CD14-positive monocyte (primary cell): ENCODE measurements at regions not wholly inside any gene's neighbourhood (a gene's known extent, or its start where the extent isn't known, plus 50 kb on each side); places are given as distances from the start of the nearest gene placed in this dataset.

Experiments used
- DNase-seq, 3 donors: peaks; one replicate each; pipeline ENCODE4 v3.0.0-alpha.2; 2011 to 2022
- H2AFZ ChIP-seq: 2 replicates; pipeline ENCODE4 v1.6.0; 2012; ENCODE audit warnings: mild to moderate bottlenecking, low read depth, low read length, inconsistent platforms; ENCODE audit not compliant: insufficient read depth, poor library complexity, severe bottlenecking
- H3K27ac ChIP-seq, 2 donors: 1 replicate in 1 of 2; 2 replicates in 1 of 2; pipeline ENCODE4 v1.5.1; 2012 to 2013; ENCODE audit warnings: low read length in 2 of 2, control low read depth in 1 of 2, inconsistent platforms in 1 of 2, low read depth in 1 of 2, mild to moderate bottlenecking in 1 of 2
- H3K27me3 ChIP-seq, 2 donors: one replicate each; pipeline versions ENCODE4 v1.6.0 to v1.6.1; 2011 to 2013; ENCODE audit warnings: low read length in 2 of 2; ENCODE audit not compliant: control insufficient read depth in 2 of 2, insufficient read depth in 2 of 2
- H3K36me3 ChIP-seq, 2 donors: replicated peaks in 1 of 2; 1 replicate in 1 of 2; 2 replicates in 1 of 2; pipeline versions ENCODE4 v1.5.1 to v1.6.1; 2012 to 2013; ENCODE audit warnings: low read length in 2 of 2, control low read depth in 1 of 2, inconsistent platforms in 1 of 2, mild to moderate bottlenecking in 1 of 2; ENCODE audit not compliant: insufficient read depth in 2 of 2, control insufficient read depth in 1 of 2
- H3K4me1 ChIP-seq, 2 donors: 1 replicate in 1 of 2; 2 replicates in 1 of 2; pipeline versions ENCODE4 v1.5.1 to v1.6.1; 2012 to 2013; ENCODE audit warnings: low read length in 2 of 2, control low read depth in 1 of 2, inconsistent platforms in 1 of 2, mild to moderate bottlenecking in 1 of 2, moderate library complexity in 1 of 2; ENCODE audit not compliant: insufficient read depth in 2 of 2, control insufficient read depth in 1 of 2
- H3K4me2 ChIP-seq: replicated peaks from 2 replicates; pipeline ENCODE3; 2012; ENCODE audit warnings: low read length, moderate library complexity, mild to moderate bottlenecking; ENCODE audit not compliant: poor library complexity, severe bottlenecking; ENCODE audit errors: extremely low read depth
- H3K4me3 ChIP-seq, 3 experiments: fragments of 200-600 bp in 1 of 3; sonication (generic) in 1 of 3; replicated peaks in 1 of 3; 1 replicate in 2 of 3; 2 replicates in 1 of 3; pipeline ENCODE4 v1.5.1; 2011 to 2013; ENCODE audit warnings: low read length in 3 of 3, mild to moderate bottlenecking in 3 of 3, control low read depth in 2 of 3, low read depth in 2 of 3, inconsistent platforms in 1 of 3, moderate library complexity in 1 of 3
- H3K79me2 ChIP-seq: 2 replicates; pipeline ENCODE4 v1.6.0; 2012; ENCODE audit warnings: mild to moderate bottlenecking, control low read depth, inconsistent platforms, low read length, moderate library complexity; ENCODE audit not compliant: insufficient read depth
- H3K9ac ChIP-seq: 2 replicates; pipeline ENCODE4 v1.6.0; 2017; ENCODE audit warnings: low read length, mild to moderate bottlenecking; ENCODE audit not compliant: insufficient read depth, poor library complexity, severe bottlenecking
- H3K9me3 ChIP-seq, 2 donors: replicated peaks in 1 of 2; 1 replicate in 1 of 2; 2 replicates in 1 of 2; pipeline versions ENCODE4 v1.5.1 to v1.6.1; 2012 to 2013; ENCODE audit warnings: low read length in 2 of 2, control low read depth in 1 of 2; ENCODE audit not compliant: control insufficient read depth in 1 of 2, insufficient read depth in 1 of 2
- H4K20me1 ChIP-seq: 2 replicates; pipeline ENCODE4 v1.6.0; 2012; ENCODE audit warnings: mild to moderate bottlenecking, low read length, control low read depth, moderate library complexity; ENCODE audit not compliant: insufficient read depth
- H3K27ac Mint-ChIP-seq, 7 donors: one replicate each; pipeline ENCODE4 v1.8.0; 2020; ENCODE audit warnings: mild to moderate bottlenecking in 7 of 7, mixed read lengths in 7 of 7, moderate library complexity in 6 of 7, inconsistent platforms in 2 of 7
- H3K27me3 Mint-ChIP-seq, 3 donors: one replicate each; pipeline ENCODE4 v1.8.0; 2021 to 2022; ENCODE audit warnings: low read depth in 3 of 3, mild to moderate bottlenecking in 3 of 3, mixed read lengths in 3 of 3, moderate library complexity in 3 of 3, inconsistent platforms in 1 of 3
- H3K36me3 Mint-ChIP-seq, 2 donors: one replicate each; pipeline ENCODE4 v1.8.0; 2020; ENCODE audit warnings: mixed read lengths in 2 of 2, inconsistent platforms in 1 of 2, mild to moderate bottlenecking in 1 of 2
- H3K4me1 Mint-ChIP-seq: one replicate; pipeline ENCODE4 v1.8.0; 2020; ENCODE audit warnings: mild to moderate bottlenecking, mixed read lengths
- H3K4me3 Mint-ChIP-seq, 2 donors: one replicate each; pipeline ENCODE4 v1.8.0; 2020; ENCODE audit warnings: mild to moderate bottlenecking in 2 of 2, mixed read lengths in 2 of 2, moderate library complexity in 1 of 2
- H3K9me3 Mint-ChIP-seq, 7 donors: one replicate each; pipeline ENCODE4 v1.8.0; 2020 to 2022; ENCODE audit warnings: mixed read lengths in 7 of 7, mild to moderate bottlenecking in 6 of 7, moderate library complexity in 6 of 7, inconsistent platforms in 2 of 7
- CTCF ChIP-seq: fragments of 200-600 bp; IDR thresholded peaks from one replicate; pipeline ENCODE4 v1.8.0; 2022; ENCODE audit warnings: antibody characterized with exemption, mild to moderate bottlenecking
- WGBS: methylation state at CpG from one replicate; pipeline ENCODE4 v1.1.5; 2013; ENCODE audit warnings: missing lambda C conversion rate; ENCODE audit not compliant: insufficient coverage; 5-methylcytosine and 5-hydroxymethylcytosine counted together
- intact Hi-C, 2 donors: fragments of 100-400 bp; cut with micrococcal nuclease; formaldehyde crosslinking; loops; one replicate each; pipeline versions ENCODE4 v1.15.0 to v1.15.1; 2023

DNA sequence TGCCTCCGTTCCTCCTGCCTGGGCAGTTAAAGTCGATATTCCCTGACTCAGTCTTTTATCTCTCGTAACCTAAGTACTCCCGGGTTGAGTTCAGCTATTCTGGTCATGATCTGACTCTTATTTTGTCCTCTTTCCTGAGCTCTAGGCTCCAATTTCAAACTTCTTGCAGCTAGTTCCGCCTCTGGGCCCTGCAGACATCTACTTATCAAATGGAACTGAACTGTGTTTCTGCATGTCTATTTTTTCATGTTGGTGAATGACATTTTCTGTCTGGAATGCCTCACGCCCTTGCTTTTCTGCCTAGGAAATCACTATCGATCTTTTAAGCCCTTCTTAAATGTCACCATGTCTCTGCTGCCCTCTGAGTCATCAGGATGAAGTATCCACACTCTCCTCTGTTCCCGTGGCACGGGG is 101.5 kb downstream of the VAPA start:
- no peak overlapping the region for H2AFZ ChIP-seq
- no peaks in the 10 kb centered on the region for H3K36me3 ChIP-seq

More for the DNA sequence above, 101.5 kb downstream of the VAPA start:
- WGBS: over 99% methylated on average over 9 of the region's 9 CpGs
- no peak overlapping the region for H3K4me3 ChIP-seq
- H3K79me2 ChIP-seq: no peaks in the 10 kb centered on the region
- no peaks in the 10 kb centered on the region for H3K9me3 ChIP-seq
- no peak overlapping the region for H3K4me2 ChIP-seq
- H3K4me3 Mint-ChIP-seq: no peak overlapping the region
- H3K9me3 Mint-ChIP-seq: peaks cover 0 to 3% (median 0%) of the 10 kb centered on the region in 7 donors
- no peak overlapping the region for H3K9ac ChIP-seq
- peaks cover 56% of the 10 kb centered on the region for H3K4me1 Mint-ChIP-seq
- H3K27me3 Mint-ChIP-seq: peaks cover 0 to 2% (median 0%) of the 10 kb centered on the region in 3 donors
- H3K27ac ChIP-seq: no peak overlapping the region
- no peak for TF ChIP-seq CTCF
- no peaks in the 10 kb centered on the region for H3K27me3 ChIP-seq
- H3K4me1 ChIP-seq: peaks cover 47 to 50% of the 10 kb centered on the region in 2 donors
- intact Hi-C loops: loop anchor here in 1 of 2 donors (10.0 kb wide), 1 partner anchor 60 kb away; no protein-coding TSS in a partner anchor
- peaks cover 3 to 5% of the 10 kb centered on the region in 2 donors for H3K36me3 Mint-ChIP-seq
- H3K27ac Mint-ChIP-seq: peak overlapping the region in 4 of 7 donors; percentile 91 to 96 (median 92)
- H4K20me1 ChIP-seq: no peaks in the 10 kb centered on the region
- no peak for DNase-seq
